HG03095 (cell line): ENCODE measurements at regions not wholly inside any gene's neighbourhood (a gene's known extent, or its start where the extent isn't known, plus 50 kb on each side); places are given as distances from the start of the nearest gene placed in this dataset.
"Not testable (repeated sequence)": the region's sequence is repeated elsewhere in the genome, so short reads cannot be mapped to it uniquely, and the experiment has no call there.

Experiments used
- ATAC-seq: cut with Tn5 transposase; IDR thresholded peaks from one replicate; pipeline ENCODE4 v1.9.1; 2021; ENCODE audit warnings: moderate library complexity; ENCODE audit not compliant: unreplicated experiment

DNA sequence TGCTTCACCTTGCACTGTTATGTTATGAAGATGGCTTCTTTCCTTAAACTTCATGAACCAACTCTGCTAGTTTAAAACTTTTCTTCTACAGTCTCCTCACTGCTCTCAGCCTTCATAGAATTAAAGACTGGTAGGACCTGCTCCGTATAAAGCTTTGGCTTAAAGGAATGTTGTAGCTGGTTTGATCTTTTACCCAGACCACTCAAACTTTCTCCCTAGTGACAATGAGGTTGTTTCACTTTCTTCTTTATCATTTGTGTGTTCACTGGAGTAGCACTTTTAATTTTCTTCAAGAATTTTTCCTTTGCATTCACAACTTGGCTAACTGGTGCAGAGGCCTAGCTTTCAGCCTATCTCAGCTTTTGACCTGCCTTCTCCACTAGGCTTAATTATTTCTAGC, 316.4 kb upstream of the RNF32 start:
- ATAC-seq: no peak

DNA sequence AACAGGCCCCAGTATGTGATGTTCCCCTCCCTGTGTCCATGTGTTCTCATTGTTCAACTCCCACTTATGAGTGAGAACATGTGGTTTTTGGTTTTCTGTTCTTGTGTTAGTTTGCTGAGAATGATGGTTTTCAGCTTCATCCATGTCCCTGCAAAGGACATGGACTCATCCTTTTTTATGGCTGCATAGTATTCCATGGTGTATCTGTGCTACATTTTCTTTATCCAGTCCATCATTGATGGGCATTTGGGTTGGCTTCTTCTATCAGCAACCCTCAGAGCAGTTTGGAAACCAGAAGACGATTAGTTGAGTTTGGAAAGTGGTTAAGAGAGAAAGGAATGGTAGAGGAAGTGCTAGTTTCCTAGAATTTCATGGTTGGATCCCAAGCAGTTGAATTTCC, 319.1 kb upstream of the RNF32 start:
- ATAC-seq: not testable (repeated sequence)

DNA sequence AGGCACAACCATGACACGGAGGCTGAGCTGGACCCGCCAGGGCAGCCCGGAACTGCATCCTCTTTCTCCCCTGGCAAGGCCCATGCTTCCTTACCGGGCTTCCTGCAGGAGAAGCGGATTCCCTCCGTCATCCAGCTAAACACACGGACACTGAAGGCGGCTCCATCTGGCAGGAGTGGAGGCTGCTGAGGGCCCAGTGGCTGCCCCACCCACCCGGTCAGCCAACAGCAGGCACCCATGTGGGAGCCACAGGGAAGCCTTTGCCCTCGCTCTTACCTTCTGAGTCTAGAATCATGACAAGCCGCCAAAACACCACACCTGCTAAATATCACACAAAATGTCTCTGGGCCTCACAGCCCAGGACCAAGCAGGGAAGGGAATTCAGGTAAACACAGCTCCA, 321.6 kb upstream of the RNF32 start:
- ATAC-seq: no peak

DNA sequence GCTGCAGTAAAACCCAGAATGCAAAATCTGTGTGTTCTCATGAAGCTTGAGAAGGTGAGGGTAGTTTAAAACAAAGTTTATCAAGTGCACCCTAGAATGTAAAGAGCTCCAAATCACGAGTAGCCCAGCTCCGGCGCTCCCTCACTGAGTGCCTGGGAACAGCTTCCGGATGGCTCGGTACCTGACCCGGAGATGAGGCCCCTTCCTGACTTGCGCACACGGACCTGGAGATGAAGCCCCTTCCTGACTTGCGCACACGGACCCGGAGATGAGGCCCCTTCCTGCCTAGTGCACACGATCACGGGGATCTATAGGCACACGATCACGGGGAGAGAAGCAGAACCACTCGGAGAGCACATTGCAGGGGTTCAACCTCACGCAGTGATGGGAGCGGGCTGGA, 322.1 kb upstream of the RNF32 start:
- ATAC-seq: no peak

DNA sequence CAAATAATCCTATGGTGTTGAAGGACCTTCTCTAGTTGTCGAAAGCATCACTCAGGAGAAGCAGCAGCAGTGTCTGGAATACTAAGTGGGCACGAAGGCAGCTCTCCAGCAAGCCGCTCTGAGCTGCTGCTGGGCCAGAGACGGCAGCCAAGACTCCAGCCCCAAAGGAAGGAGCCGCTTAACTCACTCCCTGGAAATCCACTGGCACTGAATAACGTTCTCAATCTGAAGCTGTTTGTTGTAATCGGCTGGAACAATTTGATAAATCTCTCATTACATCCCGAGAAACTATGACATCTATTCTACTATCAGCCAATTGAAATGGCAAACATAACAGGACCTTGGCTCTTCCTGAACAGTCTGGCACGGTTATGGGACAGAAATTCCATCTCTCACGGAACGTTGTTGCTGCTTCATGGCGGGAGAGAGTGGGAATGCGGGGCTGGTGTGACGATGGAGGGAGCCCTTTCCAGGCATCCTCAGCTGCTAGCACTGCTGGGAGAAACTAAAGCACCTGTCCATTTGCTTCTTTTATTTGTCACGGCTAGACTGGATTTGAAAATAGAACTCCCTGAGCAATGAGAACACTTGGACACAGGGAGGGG, 331.5 kb upstream of the RNF32 start:
- no peak for ATAC-seq

DNA sequence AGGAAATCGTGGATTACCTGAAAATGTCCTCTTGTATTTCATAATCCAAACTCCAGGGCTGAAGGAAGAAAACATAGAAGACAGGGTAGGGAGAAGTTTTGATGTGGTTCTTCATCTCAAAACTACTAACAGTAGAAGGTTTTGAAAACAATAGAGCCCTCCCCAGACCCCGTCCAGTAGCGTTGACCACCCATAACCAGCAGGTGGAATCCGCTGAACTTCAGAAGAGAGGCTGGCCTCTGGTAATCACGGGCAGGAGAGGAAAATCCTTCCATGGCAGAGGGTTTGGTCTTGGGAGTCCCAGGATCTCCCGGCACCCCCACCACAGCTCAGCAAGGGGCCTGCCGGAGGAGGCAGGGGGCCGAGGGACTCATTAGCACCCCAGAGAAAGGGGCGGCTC, 333.4 kb upstream of the RNF32 start:
- no peak for ATAC-seq

DNA sequence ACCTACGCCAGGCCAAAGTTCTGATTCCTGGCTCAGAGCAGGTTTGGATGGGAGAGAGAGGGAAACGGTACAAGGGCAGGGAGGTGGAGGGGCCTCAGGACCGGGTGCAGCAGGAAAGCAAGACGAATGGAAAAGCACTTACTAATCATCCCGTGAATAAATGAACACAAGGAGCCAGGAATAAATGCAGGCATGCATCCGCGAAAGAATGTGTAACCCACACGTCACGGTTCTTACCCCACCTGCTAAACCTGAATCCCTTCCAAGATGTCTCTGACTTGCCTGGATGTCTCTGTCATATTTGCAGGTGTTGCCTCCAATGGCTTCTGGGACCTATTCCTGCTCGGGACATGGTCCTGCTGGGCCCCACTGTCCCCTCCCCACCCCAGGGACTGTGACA, 335.2 kb upstream of the RNF32 start:
- ATAC-seq: no peak

DNA sequence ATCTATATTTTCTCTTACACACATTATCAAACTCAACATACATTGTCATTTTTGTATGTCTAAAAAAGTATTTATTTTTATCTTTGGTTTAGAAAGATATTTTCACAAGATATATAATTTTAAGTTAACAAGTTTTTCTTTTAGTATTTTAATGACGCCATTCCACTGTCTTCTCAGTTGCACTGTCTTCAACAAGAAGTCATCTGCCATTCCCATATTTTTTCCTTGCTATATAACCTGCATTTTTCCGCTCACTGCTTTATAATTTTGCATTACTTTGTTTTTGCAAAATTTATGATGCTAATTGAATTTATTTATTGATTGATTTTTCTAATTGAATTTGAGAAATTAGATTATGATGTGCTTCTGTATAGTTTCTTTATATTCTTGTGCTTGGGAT, 357.8 kb upstream of the RNF32 start:
- ATAC-seq: no peak

DNA sequence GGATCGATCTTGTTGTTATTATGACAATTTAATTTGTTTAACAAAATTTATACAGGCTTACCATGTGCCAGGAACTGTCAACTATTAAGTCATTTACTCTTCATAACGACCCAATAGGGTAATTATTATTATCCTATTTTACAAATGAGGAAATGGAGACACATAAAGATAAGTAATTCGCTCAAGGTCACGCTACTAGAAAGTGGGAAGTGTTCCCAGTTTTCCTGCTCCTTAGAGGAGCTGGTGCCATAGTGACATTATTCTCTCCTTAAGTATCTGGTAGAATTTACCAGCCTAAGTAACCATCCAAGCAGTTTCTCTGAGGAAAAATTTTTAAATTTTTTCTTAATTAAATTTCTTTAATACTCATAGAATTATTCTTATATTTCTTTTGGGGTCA, 360.9 kb upstream of the RNF32 start:
- ATAC-seq: no peak

DNA sequence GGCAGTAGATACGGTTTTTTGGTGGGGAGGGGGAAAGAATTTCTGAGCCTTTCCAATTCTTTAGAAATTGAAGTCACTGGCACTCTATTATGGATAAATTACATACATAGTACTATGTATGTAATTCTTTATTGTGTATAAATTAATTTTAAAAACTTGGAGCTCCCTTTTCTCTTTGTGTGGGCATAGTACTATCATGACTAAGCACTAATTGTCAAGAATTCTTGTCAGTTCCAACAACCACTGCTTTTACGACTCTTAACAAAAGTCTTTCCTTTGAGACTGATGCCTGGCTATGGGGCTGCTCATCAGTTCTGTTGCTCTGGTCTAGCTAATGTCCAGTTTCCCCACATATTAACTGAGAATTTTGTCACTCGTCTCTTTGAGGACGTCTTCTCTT, 365.3 kb upstream of the RNF32 start:
- no peak for ATAC-seq

DNA sequence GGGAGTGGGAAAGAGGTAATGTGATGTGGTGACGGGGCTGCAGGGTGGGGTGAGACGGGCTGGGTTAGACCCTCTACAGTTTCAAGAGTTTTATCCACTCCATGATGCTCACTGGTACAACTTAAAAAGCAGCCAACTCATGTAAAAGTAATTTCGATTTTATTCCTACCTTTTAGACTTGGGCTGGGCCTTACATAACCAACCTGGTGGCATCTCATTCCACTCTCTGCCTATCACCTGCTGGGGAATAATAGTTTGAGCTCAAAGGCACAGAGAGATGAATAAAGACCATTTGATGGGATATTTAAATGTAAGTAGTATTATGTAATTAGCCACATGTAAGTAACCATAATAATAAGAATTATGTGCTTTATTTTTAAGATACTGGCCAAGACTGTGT, 366.0 kb upstream of the RNF32 start:
- ATAC-seq: no peak

DNA sequence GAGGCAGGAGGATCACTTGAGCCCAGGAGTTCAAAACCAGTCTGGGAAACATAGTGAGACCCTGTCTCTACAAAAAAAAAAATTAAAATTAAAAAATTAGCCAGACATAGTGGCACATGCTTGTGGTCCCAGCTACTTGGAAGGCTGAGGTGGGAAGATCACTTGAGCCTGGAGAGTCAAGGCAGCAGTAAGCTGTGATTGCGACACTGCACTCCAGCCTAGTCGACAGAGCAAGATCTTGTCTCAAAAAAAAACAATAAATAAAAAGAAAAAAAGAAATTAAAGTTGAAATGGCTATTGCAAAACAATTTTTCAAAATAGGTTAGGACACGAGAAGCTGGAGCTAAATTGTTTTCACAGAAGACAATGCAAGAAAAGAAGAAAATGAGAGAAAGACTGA, 379.0 kb upstream of the RNF32 start:
- ATAC-seq: no peak

DNA sequence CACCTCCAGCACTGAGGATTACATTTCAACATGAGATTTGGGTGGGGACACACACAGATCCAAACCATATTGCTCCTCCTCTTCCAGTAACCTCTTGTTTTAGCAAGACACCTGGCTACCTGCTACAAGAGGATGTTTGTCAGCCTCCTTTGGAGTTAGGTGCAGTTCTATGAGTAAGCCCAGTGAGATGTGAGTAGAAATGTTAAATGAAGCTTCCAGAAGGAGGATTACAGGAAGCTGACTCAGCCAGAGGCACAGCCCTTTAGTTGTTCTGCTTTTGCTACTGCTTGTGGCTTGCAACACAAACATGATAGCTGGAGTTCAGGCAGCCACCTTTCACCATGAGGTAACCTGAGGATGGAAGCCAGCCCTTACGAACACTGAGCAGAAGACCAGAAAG, 382.7 kb upstream of the RNF32 start:
- no peak for ATAC-seq

DNA sequence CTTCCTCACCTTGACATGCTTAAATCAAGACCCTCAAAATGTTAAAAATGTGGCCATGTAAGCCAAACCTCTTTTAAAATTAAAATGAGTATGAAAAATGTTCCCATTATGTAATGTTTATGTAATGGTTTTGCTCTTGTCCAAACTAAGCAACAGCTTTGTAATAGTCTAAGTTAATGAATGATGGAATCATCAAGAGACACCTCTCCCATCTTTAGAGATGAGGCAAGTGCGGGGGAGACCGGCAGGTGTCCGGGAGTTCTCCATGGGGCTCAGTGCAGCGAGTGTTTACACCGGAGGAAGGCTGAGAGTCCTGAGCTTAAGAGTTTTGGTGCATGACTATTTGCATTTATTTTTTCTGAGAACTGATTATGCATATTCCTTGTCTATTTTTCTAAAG, 384.9 kb upstream of the RNF32 start:
- ATAC-seq: no peak

DNA sequence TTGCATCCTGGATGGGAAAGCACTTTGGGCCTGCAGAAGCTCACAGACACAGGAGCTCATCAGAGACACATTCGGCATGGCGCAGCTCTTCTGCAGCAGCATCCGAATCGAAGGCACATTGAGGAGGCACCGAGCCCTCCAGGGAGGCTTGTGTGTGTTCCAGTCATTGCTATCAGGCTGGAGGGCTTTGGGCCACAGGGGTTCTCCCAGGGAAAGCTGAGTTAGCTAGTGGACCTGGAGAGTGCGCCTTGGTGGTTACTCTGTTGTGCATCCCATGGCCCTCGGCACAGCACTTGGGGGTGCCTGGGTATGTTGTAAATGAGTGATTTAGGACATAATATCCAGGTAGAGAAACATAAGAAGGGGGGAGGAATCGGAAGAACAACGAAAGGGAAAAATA, 388.7 kb upstream of the RNF32 start:
- no peak for ATAC-seq

DNA sequence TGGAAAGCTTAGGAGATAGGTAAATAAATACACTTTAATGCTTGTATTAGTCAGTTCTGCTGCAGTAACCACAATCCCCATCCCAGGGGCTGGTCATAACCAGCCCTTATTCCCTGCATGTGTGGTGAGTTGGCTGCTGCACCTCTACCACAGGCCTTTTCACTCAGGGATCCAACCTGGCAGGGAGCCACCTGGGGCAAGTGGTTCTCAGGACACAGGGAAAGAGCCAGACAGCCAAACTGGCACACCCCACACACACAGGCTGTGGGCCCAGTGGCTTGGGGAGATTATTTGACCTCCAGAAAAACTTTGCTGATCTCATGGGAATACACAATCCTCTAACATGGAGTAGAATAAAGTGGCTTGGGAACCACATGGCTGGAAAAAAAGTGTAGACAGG, 400.0 kb upstream of the RNF32 start:
- no peak for ATAC-seq

DNA sequence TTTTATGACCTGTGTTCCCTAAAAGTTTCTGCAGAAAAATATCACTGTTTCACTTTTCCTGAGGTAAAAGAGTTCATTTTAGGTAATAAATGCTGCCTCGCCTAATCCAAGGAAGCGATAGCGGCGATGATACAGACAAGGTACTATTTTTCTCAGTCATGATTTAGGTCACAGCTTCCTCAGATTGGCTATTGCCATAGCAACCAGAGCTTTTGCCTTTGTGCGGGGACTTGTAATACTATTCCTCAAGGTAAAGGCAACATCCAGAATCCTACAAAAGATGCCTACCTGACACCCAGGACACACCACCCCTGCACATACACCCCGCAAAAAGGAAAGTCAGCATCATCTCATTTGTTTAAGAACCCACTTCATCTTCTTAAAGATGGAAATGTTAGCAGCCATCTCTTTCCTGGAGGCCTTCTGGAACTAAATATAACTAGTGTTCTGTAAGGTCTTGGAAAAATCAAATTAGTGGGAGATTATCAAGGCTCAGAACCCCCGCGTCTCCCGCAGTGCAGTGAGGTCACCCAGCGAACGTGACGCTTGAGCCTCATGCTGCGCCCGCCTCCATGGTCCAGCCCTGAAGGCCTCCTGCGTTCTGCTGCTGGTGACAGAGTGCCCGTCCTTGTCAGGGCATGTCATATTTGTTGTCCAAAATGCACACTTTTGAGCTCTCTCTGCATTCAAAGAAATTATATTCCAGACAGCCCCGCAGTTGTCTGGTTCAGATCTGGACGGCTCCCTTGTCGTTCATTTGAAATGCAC, 402.0 kb upstream of the RNF32 start:
- no peak for ATAC-seq

DNA sequence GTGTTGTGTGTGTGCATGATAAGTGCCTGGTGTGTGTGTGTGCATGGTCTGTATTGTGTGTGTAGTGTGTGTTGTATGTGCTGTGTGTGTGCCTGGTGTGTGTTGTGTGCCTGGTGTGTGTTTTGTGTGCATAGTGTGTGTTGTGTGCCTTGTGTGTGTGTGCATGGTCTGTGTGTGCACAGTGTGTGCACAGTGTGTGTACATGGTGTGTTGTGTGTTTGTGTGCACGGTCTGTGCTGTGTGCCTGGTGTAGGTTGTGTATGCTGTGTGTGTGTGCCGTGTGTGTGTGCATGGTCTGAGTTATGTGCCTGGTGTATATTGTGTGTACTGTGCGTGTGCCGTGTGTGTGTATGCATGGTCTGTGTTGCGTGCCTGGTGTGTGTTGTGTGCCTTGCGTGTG, 403.0 kb upstream of the RNF32 start:
- no peak for ATAC-seq

DNA sequence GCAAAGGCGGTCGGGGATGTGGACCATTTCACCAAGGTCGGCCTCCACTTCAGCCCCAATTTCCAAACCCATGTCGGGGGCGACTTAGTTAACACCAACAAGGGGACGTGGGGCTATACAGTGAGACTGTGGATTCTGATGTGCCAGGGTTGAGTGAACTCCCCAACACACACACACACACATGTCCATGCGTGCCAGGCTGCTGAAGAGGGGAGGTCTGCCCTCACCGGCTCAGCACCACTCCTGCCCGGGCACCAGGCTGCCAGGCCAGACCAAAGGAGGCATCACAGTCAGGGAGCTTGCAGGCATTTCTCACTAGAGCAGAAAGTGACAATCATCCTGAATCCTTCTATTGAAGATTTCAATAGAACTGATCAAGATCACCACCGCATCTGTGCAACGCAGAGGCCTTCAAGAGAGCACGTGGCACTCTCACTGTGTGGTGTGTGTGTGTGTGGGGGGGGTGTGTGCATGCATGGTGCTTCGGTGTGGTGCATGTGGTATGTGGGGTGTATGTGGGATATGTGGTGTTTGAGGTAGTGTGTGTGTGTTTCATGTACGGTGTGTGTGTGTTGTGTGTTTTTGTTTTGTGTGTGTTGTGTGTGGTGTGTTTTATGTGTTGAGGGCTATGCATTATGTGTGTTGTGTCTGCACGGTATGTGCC, 403.5 kb upstream of the RNF32 start:
- no peak for ATAC-seq

DNA sequence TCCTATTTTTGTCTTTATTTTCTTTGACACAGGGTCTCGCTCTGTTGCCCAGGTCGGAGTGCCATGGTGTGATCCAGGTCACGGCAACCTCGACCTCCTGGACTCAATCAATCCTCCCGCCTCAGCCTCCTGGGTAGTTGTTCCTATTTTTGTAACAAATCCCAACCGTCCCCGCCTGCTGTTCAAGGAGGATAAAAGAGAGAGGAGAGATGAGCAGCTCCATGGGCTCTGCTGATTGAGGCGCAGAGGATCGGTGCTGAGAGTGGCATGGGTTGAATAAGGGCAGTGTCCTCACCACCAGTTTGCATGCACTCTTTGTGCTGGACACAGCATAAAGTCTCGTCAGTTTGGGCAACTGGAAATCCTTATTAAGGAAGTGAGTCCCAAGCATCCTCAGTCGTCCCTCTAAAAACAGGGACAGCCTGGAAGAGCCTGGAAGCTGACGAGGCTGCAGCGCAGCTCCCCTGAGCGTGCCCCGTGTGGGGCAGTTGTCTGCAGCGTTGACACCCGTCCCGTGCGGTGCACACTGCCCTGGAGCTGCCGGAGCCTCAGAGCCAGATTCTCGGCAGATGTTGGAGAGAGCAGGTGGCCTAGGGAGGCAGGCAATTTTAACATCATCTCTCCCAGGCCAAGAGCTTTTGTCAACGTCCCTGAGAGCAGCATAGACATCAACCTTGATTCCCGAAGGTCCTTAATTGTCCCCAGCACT, 404.2 kb upstream of the RNF32 start:
- no peak for ATAC-seq

DNA sequence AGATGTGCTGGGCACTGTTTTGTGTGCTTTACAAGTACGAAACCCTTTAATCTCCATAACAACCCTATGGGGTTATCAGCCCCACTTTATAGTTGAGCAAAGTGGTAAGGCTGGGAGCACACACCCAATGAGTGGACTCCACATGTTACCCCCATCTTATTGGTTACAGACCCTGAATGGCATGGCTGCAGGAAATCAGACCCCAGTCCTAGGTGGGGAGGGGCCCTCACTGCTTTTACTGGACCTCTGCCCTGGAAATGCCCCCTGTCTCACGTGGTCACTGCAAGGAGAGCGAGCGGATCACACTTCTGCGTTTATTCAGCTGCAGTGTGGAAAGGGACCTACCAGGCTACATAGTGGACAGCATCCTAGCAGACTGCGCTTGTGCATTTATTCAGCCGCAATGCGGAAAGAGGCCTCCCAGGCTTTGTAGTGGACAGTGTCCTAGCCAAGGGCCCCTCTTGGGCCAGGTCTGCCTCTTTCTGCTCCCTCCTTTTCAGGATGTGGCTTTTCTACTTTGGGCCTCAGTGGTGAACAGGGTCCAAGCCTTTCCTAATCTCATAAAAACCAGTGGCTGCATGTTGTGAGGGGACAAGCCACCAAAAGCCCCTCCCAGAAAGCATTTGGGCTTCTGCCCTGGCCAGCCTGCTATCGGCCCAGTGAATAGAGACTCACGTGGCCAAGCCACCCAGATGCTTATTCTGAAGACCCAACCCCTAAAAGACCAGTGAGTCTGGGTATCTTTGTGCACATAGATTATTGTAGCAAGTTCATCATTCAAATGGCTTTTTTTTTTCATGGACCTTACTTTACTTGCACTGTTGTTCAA, 405.7 kb upstream of the RNF32 start:
- no peak for ATAC-seq
